ENCODE measurements at regions not wholly inside any gene's neighbourhood (a gene's known extent, or its start where the extent isn't known, plus 50 kb on each side); places are given as distances from the start of the nearest gene placed in this dataset.
"Not testable (repeated sequence)": the region's sequence is repeated elsewhere in the genome, so short reads cannot be mapped to it uniquely, and the experiment has no call there.

- Mint-ChIP-seq H3K27ac (no peak overlapping the region), H3K4me1 (ENCODE audit: low read depth in 2 of 2) (no peaks in the 10 kb centered on the region), H3K27me3 (peaks cover 19 to 27% of the 10 kb centered on the region in 2 donors), H3K9me3 (no peaks in the 10 kb centered on the region), H3K4me3 (no peak overlapping the region), H3K36me3 (ENCODE audit: insufficient read depth) (no peaks in the 10 kb centered on the region)
- no peak for DNase-seq
- ATAC-seq (replicated peaks), result no peak
These were observed 114.3 kb downstream of the THBS2 start for GRCh38 chr6:169139179-169139971.

- H3K27ac Mint-ChIP-seq, result no peak overlapping the region
- DNase-seq (no peak), ATAC-seq (replicated peaks) (no peak)
- H3K4me3 Mint-ChIP-seq, result no peak overlapping the region
- H3K4me1 Mint-ChIP-seq (ENCODE audit: low read depth in 2 of 2), result no peaks in the 10 kb centered on the region
- peaks cover 25 to 46% of the 10 kb centered on the region in 2 donors for H3K27me3 Mint-ChIP-seq
- H3K36me3 Mint-ChIP-seq (ENCODE audit: insufficient read depth), result no peaks in the 10 kb centered on the region
- H3K9me3 Mint-ChIP-seq, result no peaks in the 10 kb centered on the region
These were observed 121.2 kb downstream of the THBS2 start for GRCh38 chr6:169132352-169132940.

- Mint-ChIP-seq H3K9me3 (no peaks in the 10 kb centered on the region), H3K4me3 (no peak overlapping the region), H3K36me3 (ENCODE audit: insufficient read depth) (no peaks in the 10 kb centered on the region), H3K27me3 (peaks cover 25 to 46% of the 10 kb centered on the region in 2 donors), H3K4me1 (ENCODE audit: low read depth in 2 of 2) (no peaks in the 10 kb centered on the region), H3K27ac (no peak overlapping the region)
- no peak for ATAC-seq (replicated peaks)
- DNase-seq, result no peak
These were observed 122.3 kb downstream of the THBS2 start for GRCh38 chr6:169131390-169131789.

GRCh38 chr6:169130113-169130512, 123.5 kb downstream of the THBS2 start:
- no peak for DNase-seq
- Mint-ChIP-seq H3K4me3 (no peak overlapping the region), H3K27ac (no peak overlapping the region), H3K9me3 (no peaks in the 10 kb centered on the region), H3K27me3 (peaks cover 25 to 39% of the 10 kb centered on the region in 2 donors), H3K4me1 (ENCODE audit: low read depth in 2 of 2) (no peaks in the 10 kb centered on the region), H3K36me3 (ENCODE audit: insufficient read depth) (no peaks in the 10 kb centered on the region)
- no peak for ATAC-seq (replicated peaks)

GRCh38 chr6:169121013-169121412, 132.6 kb downstream of the THBS2 start:
- Mint-ChIP-seq H3K27me3 (peaks cover 7 to 24% of the 10 kb centered on the region in 2 donors), H3K27ac (no peak overlapping the region), H3K9me3 (no peaks in the 10 kb centered on the region), H3K36me3 (ENCODE audit: insufficient read depth) (no peaks in the 10 kb centered on the region), H3K4me1 (ENCODE audit: low read depth in 2 of 2) (no peaks in the 10 kb centered on the region), H3K4me3 (no peak overlapping the region)
- no peak for DNase-seq
- ATAC-seq (replicated peaks), result no peak

GRCh38 chr6:169119669-169120068, 134.0 kb downstream of the THBS2 start:
- Mint-ChIP-seq H3K9me3 (no peaks in the 10 kb centered on the region), H3K4me1 (ENCODE audit: low read depth in 2 of 2) (no peaks in the 10 kb centered on the region), H3K36me3 (ENCODE audit: insufficient read depth) (no peaks in the 10 kb centered on the region), H3K27me3 (peaks cover 15 to 24% of the 10 kb centered on the region in 2 donors), H3K27ac (no peak overlapping the region), H3K4me3 (no peak overlapping the region)
- DNase-seq (no peak), ATAC-seq (replicated peaks) (no peak)

GRCh38 chr6:169118346-169118830, 135.3 kb downstream of the THBS2 start:
- H3K36me3 Mint-ChIP-seq (ENCODE audit: insufficient read depth), result no peaks in the 10 kb centered on the region
- peak overlapping the region in 1 of 2 donors; percentile 23 for H3K27ac Mint-ChIP-seq
- H3K4me1 Mint-ChIP-seq (ENCODE audit: low read depth in 2 of 2), result no peaks in the 10 kb centered on the region

GRCh38 chr6:169117663-169118062, 136.0 kb downstream of the THBS2 start:
- no peaks in the 10 kb centered on the region for H3K36me3 Mint-ChIP-seq (ENCODE audit: insufficient read depth)
- no peak overlapping the region for H3K4me3 Mint-ChIP-seq
- H3K27ac Mint-ChIP-seq, result peak overlapping the region in 1 of 2 donors; percentile 23
- peaks cover 0 to 2% of the 10 kb centered on the region in 2 donors for H3K4me1 Mint-ChIP-seq (ENCODE audit: low read depth in 2 of 2)
- H3K27me3 Mint-ChIP-seq, result peaks cover 15 to 27% of the 10 kb centered on the region in 2 donors
- DNase-seq (no peak), ATAC-seq (replicated peaks) (no peak)
- no peaks in the 10 kb centered on the region for H3K9me3 Mint-ChIP-seq

More at GRCh38 chr6:169118346-169118830, 135.3 kb downstream of the THBS2 start:
- no peak for ATAC-seq (replicated peaks)
- Mint-ChIP-seq H3K27me3 (peaks cover 15 to 24% of the 10 kb centered on the region in 2 donors), H3K9me3 (no peaks in the 10 kb centered on the region), H3K4me3 (no peak overlapping the region)
- no peak for DNase-seq

GRCh38 chr6:169115632-169116031, 138.0 kb downstream of the THBS2 start:
- Mint-ChIP-seq H3K9me3 (no peaks in the 10 kb centered on the region), H3K4me1 (ENCODE audit: low read depth in 2 of 2) (peaks cover 0 to 4% of the 10 kb centered on the region in 2 donors), H3K27me3 (peaks cover 9 to 36% of the 10 kb centered on the region in 2 donors), H3K4me3 (no peak overlapping the region), H3K36me3 (ENCODE audit: insufficient read depth) (no peaks in the 10 kb centered on the region), H3K27ac (no peak overlapping the region)
- DNase-seq (no peak), ATAC-seq (replicated peaks) (no peak)

- not testable (repeated sequence) for H3K4me1 Mint-ChIP-seq (ENCODE audit: low read depth in 2 of 2); DNase-seq; ATAC-seq (replicated peaks); H3K4me3 Mint-ChIP-seq; H3K9me3 Mint-ChIP-seq; H3K27ac Mint-ChIP-seq; H3K36me3 Mint-ChIP-seq (ENCODE audit: insufficient read depth)
- H3K27me3 Mint-ChIP-seq, result peaks cover 9 to 35% of the 10 kb centered on the region in 2 donors
These were observed 139.0 kb downstream of the THBS2 start for GRCh38 chr6:169114632-169115031.

- Mint-ChIP-seq H3K27ac (no peak overlapping the region), H3K27me3 (peaks cover 9 to 21% of the 10 kb centered on the region in 2 donors), H3K9me3 (no peaks in the 10 kb centered on the region), H3K4me3 (no peak overlapping the region), H3K36me3 (ENCODE audit: insufficient read depth) (no peaks in the 10 kb centered on the region), H3K4me1 (ENCODE audit: low read depth in 2 of 2) (peaks cover 0 to 4% of the 10 kb centered on the region in 2 donors)
- ATAC-seq (replicated peaks) (no peak), DNase-seq (no peak)
These were observed 140.9 kb downstream of the THBS2 start for GRCh38 chr6:169112483-169113320.

- DNase-seq, result no peak
- Mint-ChIP-seq H3K4me1 (ENCODE audit: low read depth in 2 of 2) (peaks cover 0 to 4% of the 10 kb centered on the region in 2 donors), H3K9me3 (no peaks in the 10 kb centered on the region), H3K27ac (no peak overlapping the region), H3K36me3 (ENCODE audit: insufficient read depth) (no peaks in the 10 kb centered on the region), H3K4me3 (no peak overlapping the region), H3K27me3 (peaks cover 9 to 20% of the 10 kb centered on the region in 2 donors)
- no peak for ATAC-seq (replicated peaks)
These were observed 142.4 kb downstream of the THBS2 start for GRCh38 chr6:169111203-169111602.

All from effector memory CD8-positive, alpha-beta T cell (primary cell).